ENCODE measurements at regions not wholly inside any gene's neighbourhood (a gene's known extent, or its start where the extent isn't known, plus 50 kb on each side); places are given as distances from the start of the nearest gene placed in this dataset.
"Not testable (repeated sequence)": the region's sequence is repeated elsewhere in the genome, so short reads cannot be mapped to it uniquely, and the experiment has no call there.

GRCh38 chr10:36531621-36532020, 593.8 kb upstream of the ANKRD30A start:
- Histone ChIP-seq H3K36me3 (ENCODE audit: control insufficient read depth in 5 of 5, insufficient read depth in 5 of 5, low read length in 5 of 5) (no peaks in the 10 kb centered on the region), H3K27me3 (ENCODE audit: control insufficient read depth in 5 of 5, insufficient read depth in 4 of 5, low read length in 5 of 5) (no peaks in the 10 kb centered on the region), H3K9ac (ENCODE audit: low read length in 5 of 5) (no peak overlapping the region)

DNA sequence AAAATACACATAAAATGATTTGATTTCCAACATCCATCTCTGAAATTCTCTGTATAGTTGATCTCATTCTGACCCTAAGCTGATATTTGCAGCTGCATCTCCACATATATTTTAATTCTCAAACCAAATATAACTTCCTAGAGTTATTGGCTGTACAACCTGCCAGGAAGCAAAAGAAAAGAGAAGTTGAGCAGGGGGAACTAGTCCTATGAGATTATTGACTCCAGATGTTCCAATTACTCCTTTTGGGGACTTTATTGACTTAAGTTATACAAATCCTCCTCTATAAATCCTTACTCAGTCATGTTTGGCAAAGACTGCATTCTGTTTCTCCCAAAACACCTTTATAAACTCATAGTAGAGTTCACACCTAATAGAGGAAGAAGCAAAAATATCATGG, 599.4 kb upstream of the ANKRD30A start:
- H3K9ac ChIP-seq (ENCODE audit: low read length in 5 of 5), result no peak overlapping the region
- peaks cover 0 to 16% (median 2%) of the 10 kb centered on the region in 5 donors for H3K9me3 ChIP-seq (ENCODE audit: control insufficient read depth in 5 of 5, low read length in 5 of 5)
- no peaks in the 10 kb centered on the region for H3K36me3 ChIP-seq (ENCODE audit: control insufficient read depth in 5 of 5, insufficient read depth in 5 of 5, low read length in 5 of 5)
- no peaks in the 10 kb centered on the region for H3K27me3 ChIP-seq (ENCODE audit: control insufficient read depth in 5 of 5, insufficient read depth in 4 of 5, low read length in 5 of 5)
- no peak overlapping the region for H3K4me3 ChIP-seq (ENCODE audit: low read depth in 1 of 5, low read length in 5 of 5)
- H3K27ac ChIP-seq (ENCODE audit: low read depth, low read length), result no peak overlapping the region
- H3K4me1 ChIP-seq (ENCODE audit: control insufficient read depth in 5 of 5, insufficient read depth in 5 of 5, low read length in 5 of 5), result no peaks in the 10 kb centered on the region

More at GRCh38 chr10:36531621-36532020, 593.8 kb upstream of the ANKRD30A start:
- H3K4me3 ChIP-seq (ENCODE audit: low read depth in 1 of 5, low read length in 5 of 5), result no peak overlapping the region
- peaks cover 0 to 16% (median 2%) of the 10 kb centered on the region in 5 donors for H3K9me3 ChIP-seq (ENCODE audit: control insufficient read depth in 5 of 5, low read length in 5 of 5)
- no peaks in the 10 kb centered on the region for H3K4me1 ChIP-seq (ENCODE audit: control insufficient read depth in 5 of 5, insufficient read depth in 5 of 5, low read length in 5 of 5)
- no peak overlapping the region for H3K27ac ChIP-seq (ENCODE audit: low read depth, low read length)

DNA sequence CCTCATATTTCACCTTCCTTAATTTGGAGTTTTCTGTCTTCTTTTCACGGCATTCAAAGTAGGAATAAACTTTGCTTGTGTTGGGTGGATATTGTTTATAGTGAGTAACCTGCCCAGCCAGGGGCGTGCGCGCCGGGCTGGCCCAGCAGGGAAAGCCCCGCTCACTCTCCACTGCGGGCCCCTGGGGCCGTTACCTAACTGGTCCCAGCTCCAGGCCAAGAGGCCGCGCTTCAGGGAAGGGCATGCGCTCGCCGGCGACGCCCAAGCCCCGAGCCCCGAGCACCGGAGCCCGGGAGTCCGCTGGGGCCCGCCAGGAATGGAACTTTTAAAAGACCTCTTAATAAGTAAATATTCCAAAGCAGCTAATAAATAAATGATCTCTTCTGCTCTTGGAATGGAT, 601.3 kb upstream of the ANKRD30A start:
- H3K36me3 ChIP-seq (ENCODE audit: control insufficient read depth in 5 of 5, insufficient read depth in 5 of 5, low read length in 5 of 5); H3K27ac ChIP-seq (ENCODE audit: low read depth, low read length); H3K4me3 ChIP-seq (ENCODE audit: low read depth in 1 of 5, low read length in 5 of 5); H3K9me3 ChIP-seq (ENCODE audit: control insufficient read depth in 5 of 5, low read length in 5 of 5); H3K9ac ChIP-seq (ENCODE audit: low read length in 5 of 5); H3K27me3 ChIP-seq (ENCODE audit: control insufficient read depth in 5 of 5, insufficient read depth in 4 of 5, low read length in 5 of 5); H3K4me1 ChIP-seq (ENCODE audit: control insufficient read depth in 5 of 5, insufficient read depth in 5 of 5, low read length in 5 of 5): not testable (repeated sequence)

GRCh38 chr10:36519909-36520308, 605.5 kb upstream of the ANKRD30A start:
- no peaks in the 10 kb centered on the region for H3K27me3 ChIP-seq (ENCODE audit: control insufficient read depth in 5 of 5, insufficient read depth in 4 of 5, low read length in 5 of 5)
- H3K4me1 ChIP-seq (ENCODE audit: control insufficient read depth in 5 of 5, insufficient read depth in 5 of 5, low read length in 5 of 5), result no peaks in the 10 kb centered on the region
- H3K27ac ChIP-seq (ENCODE audit: low read depth, low read length), result no peak overlapping the region
- H3K9me3 ChIP-seq (ENCODE audit: control insufficient read depth in 5 of 5, low read length in 5 of 5), result peaks cover 3 to 11% (median 5%) of the 10 kb centered on the region in 5 donors
- no peaks in the 10 kb centered on the region for H3K36me3 ChIP-seq (ENCODE audit: control insufficient read depth in 5 of 5, insufficient read depth in 5 of 5, low read length in 5 of 5)
- H3K9ac ChIP-seq (ENCODE audit: low read length in 5 of 5), result no peak overlapping the region
- H3K4me3 ChIP-seq (ENCODE audit: low read depth in 1 of 5, low read length in 5 of 5), result no peak overlapping the region

DNA sequence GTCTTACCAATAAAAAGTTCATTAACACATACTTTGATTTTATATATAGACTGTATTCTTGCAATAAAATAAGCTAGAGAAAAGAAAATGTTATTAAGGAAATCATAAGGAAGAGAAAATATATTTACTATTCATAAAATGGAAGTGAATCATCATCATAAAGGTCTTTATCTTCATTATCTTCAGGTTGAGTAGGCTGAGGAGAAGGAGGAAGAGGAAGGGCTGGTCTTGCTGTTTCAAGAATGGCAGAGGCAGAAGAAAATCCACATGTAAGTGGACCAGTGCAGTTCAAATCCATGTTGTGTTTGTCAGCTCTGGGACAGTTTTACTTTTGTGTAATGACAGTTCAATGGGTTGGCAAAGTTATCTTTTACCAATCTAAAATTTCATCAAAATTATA, 609.1 kb upstream of the ANKRD30A start:
- Histone ChIP-seq H3K4me1 (ENCODE audit: control insufficient read depth in 5 of 5, insufficient read depth in 5 of 5, low read length in 5 of 5) (no peaks in the 10 kb centered on the region), H3K9me3 (ENCODE audit: control insufficient read depth in 5 of 5, low read length in 5 of 5) (peaks cover 3 to 11% (median 5%) of the 10 kb centered on the region in 5 donors), H3K27ac (ENCODE audit: low read depth, low read length) (no peak overlapping the region), H3K4me3 (ENCODE audit: low read depth in 1 of 5, low read length in 5 of 5) (no peak overlapping the region), H3K27me3 (ENCODE audit: control insufficient read depth in 5 of 5, insufficient read depth in 4 of 5, low read length in 5 of 5) (no peaks in the 10 kb centered on the region), H3K9ac (ENCODE audit: low read length in 5 of 5) (no peak overlapping the region), H3K36me3 (ENCODE audit: control insufficient read depth in 5 of 5, insufficient read depth in 5 of 5, low read length in 5 of 5) (no peaks in the 10 kb centered on the region)

- no peak overlapping the region for H3K27ac ChIP-seq (ENCODE audit: low read depth, low read length)
- no peaks in the 10 kb centered on the region for H3K27me3 ChIP-seq (ENCODE audit: control insufficient read depth in 5 of 5, insufficient read depth in 4 of 5, low read length in 5 of 5)
Observed at GRCh38 chr10:36515319-36515718, 610.1 kb upstream of the ANKRD30A start.

GRCh38 chr10:36507715-36508114, 617.7 kb upstream of the ANKRD30A start:
- Histone ChIP-seq H3K36me3 (ENCODE audit: control insufficient read depth in 5 of 5, insufficient read depth in 5 of 5, low read length in 5 of 5) (no peaks in the 10 kb centered on the region), H3K4me3 (ENCODE audit: low read depth in 1 of 5, low read length in 5 of 5) (no peak overlapping the region), H3K9ac (ENCODE audit: low read length in 5 of 5) (no peak overlapping the region), H3K9me3 (ENCODE audit: control insufficient read depth in 5 of 5, low read length in 5 of 5) (peaks cover 0 to 2% (median 0%) of the 10 kb centered on the region in 5 donors), H3K4me1 (ENCODE audit: control insufficient read depth in 5 of 5, insufficient read depth in 5 of 5, low read length in 5 of 5) (peaks cover 5 to 11% (median 7%) of the 10 kb centered on the region in 5 donors), H3K27me3 (ENCODE audit: control insufficient read depth in 5 of 5, insufficient read depth in 4 of 5, low read length in 5 of 5) (no peaks in the 10 kb centered on the region), H3K27ac (ENCODE audit: low read depth, low read length) (no peak overlapping the region)

More at GRCh38 chr10:36515319-36515718, 610.1 kb upstream of the ANKRD30A start:
- Histone ChIP-seq H3K4me1 (ENCODE audit: control insufficient read depth in 5 of 5, insufficient read depth in 5 of 5, low read length in 5 of 5) (no peaks in the 10 kb centered on the region), H3K9me3 (ENCODE audit: control insufficient read depth in 5 of 5, low read length in 5 of 5) (peaks cover 3 to 11% (median 5%) of the 10 kb centered on the region in 5 donors), H3K9ac (ENCODE audit: low read length in 5 of 5) (no peak overlapping the region), H3K4me3 (ENCODE audit: low read depth in 1 of 5, low read length in 5 of 5) (no peak overlapping the region), H3K36me3 (ENCODE audit: control insufficient read depth in 5 of 5, insufficient read depth in 5 of 5, low read length in 5 of 5) (no peaks in the 10 kb centered on the region)

DNA sequence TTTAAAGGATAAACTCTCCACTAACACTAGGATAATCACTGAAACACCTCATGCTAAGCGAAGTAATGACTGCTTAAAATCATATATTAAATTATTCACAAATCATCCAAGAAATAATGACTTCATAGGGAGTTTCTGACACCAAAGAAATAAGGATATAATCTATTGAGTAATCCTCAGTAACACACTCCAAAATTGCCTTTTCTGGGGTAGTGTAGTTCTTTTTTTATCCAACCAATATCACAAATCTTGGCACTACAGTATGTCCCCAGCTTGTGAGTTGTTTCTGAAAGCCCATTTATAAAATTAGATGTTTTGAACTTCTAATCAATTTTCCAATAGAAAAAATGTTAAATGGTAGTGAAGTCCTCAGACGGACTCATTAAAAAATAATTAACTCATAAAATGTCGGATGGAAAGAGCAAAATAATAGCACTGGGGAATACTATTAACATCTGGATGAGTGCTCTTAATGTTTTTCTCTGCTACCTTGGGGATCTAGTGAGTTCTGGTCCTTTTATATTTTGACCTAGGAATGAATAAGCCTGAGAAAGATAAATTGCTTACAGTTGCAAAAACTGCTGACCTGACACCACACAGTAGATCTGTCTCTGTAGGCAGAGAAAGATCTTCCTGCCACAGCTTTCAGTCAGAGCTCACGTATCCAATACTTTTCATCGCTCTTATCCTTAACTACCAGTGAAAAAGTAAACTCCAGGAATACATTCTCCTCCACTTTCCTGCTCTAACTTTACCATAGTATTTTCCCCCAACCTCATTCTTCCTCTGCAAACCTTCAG, 618.5 kb upstream of the ANKRD30A start:
- Histone ChIP-seq H3K27ac (ENCODE audit: low read depth, low read length) (no peak overlapping the region), H3K27me3 (ENCODE audit: control insufficient read depth in 5 of 5, insufficient read depth in 4 of 5, low read length in 5 of 5) (no peaks in the 10 kb centered on the region), H3K4me1 (ENCODE audit: control insufficient read depth in 5 of 5, insufficient read depth in 5 of 5, low read length in 5 of 5) (peaks cover 5 to 11% (median 7%) of the 10 kb centered on the region in 5 donors), H3K9me3 (ENCODE audit: control insufficient read depth in 5 of 5, low read length in 5 of 5) (peaks cover 0 to 2% (median 0%) of the 10 kb centered on the region in 5 donors), H3K9ac (ENCODE audit: low read length in 5 of 5) (no peak overlapping the region), H3K36me3 (ENCODE audit: control insufficient read depth in 5 of 5, insufficient read depth in 5 of 5, low read length in 5 of 5) (no peaks in the 10 kb centered on the region), H3K4me3 (ENCODE audit: low read depth in 1 of 5, low read length in 5 of 5) (no peak overlapping the region)

- peaks cover 5 to 11% (median 7%) of the 10 kb centered on the region in 5 donors for H3K4me1 ChIP-seq (ENCODE audit: control insufficient read depth in 5 of 5, insufficient read depth in 5 of 5, low read length in 5 of 5)
- H3K36me3 ChIP-seq (ENCODE audit: control insufficient read depth in 5 of 5, insufficient read depth in 5 of 5, low read length in 5 of 5), result no peaks in the 10 kb centered on the region
- no peak overlapping the region for H3K9ac ChIP-seq (ENCODE audit: low read length in 5 of 5)
- H3K9me3 ChIP-seq (ENCODE audit: control insufficient read depth in 5 of 5, low read length in 5 of 5), result peaks cover 0 to 2% (median 0%) of the 10 kb centered on the region in 5 donors
- no peak overlapping the region for H3K4me3 ChIP-seq (ENCODE audit: low read depth in 1 of 5, low read length in 5 of 5)
- H3K27me3 ChIP-seq (ENCODE audit: control insufficient read depth in 5 of 5, insufficient read depth in 4 of 5, low read length in 5 of 5), result no peaks in the 10 kb centered on the region
- H3K27ac ChIP-seq (ENCODE audit: low read depth, low read length), result no peak overlapping the region
Observed at GRCh38 chr10:36506261-36506660, 619.1 kb upstream of the ANKRD30A start.

DNA sequence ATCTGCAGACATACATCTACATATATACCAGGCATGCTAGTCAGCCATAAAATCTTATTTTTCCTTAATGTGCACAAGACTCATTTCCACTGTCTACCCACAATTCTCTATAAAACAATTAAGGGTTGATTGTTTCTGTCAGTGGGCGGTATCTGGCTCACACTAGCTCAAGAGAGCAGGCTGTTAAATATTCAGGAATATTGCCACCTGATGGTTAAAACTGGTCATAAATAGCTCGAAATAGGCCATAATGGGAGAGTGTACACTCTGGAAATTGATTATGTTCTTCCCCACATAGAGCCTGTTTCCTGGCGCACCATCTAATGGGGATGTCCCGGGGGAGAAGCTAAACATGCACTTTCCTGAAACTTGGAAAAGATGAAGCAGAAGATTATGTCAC, 620.6 kb upstream of the ANKRD30A start:
- Histone ChIP-seq H3K4me1 (ENCODE audit: control insufficient read depth in 5 of 5, insufficient read depth in 5 of 5, low read length in 5 of 5) (peaks cover 5 to 17% (median 8%) of the 10 kb centered on the region in 5 donors), H3K4me3 (ENCODE audit: low read depth in 1 of 5, low read length in 5 of 5) (no peak overlapping the region), H3K9ac (ENCODE audit: low read length in 5 of 5) (no peak overlapping the region), H3K9me3 (ENCODE audit: control insufficient read depth in 5 of 5, low read length in 5 of 5) (peaks cover 0 to 2% (median 0%) of the 10 kb centered on the region in 5 donors), H3K36me3 (ENCODE audit: control insufficient read depth in 5 of 5, insufficient read depth in 5 of 5, low read length in 5 of 5) (no peaks in the 10 kb centered on the region), H3K27me3 (ENCODE audit: control insufficient read depth in 5 of 5, insufficient read depth in 4 of 5, low read length in 5 of 5) (no peaks in the 10 kb centered on the region), H3K27ac (ENCODE audit: low read depth, low read length) (no peak overlapping the region)

Measured in subcutaneous abdominal adipose tissue (tissue), 5 donors.